ACHN (cell line): ENCODE measurements at regions not wholly inside any gene's neighbourhood (a gene's known extent, or its start where the extent isn't known, plus 50 kb on each side); places are given as distances from the start of the nearest gene placed in this dataset.

ENCODE experiments used
- DNase-seq: peaks from one replicate; pipeline ENCODE4 v3.0.0-alpha.2; 2015
- in situ Hi-C: cut with HindIII; loops from 2 replicates; pipeline ENCODE4 v1.10.0; 2017; ENCODE audit warnings: low sequenced_read_pairs, low pct_ligation_motif_present, low pct_unique_long_range_greater_than_20kb

GRCh38 chr6:169846286-169847056 is 95.0 kb downstream of the ERMARD start:
- in situ Hi-C loops = no loop called here
- no peak for DNase-seq

GRCh38 chr6:169845426-169846285 is 94.2 kb downstream of the ERMARD start:
- in situ Hi-C loops = no loop called here
- no peak for DNase-seq

GRCh38 chr6:169844946-169845345 is 93.5 kb downstream of the ERMARD start:
- no peak for DNase-seq

GRCh38 chr6:169843991-169844390 is 92.6 kb downstream of the ERMARD start:
- in situ Hi-C loops = no loop called here
- no peak for DNase-seq

More at GRCh38 chr6:169844946-169845345, 93.5 kb downstream of the ERMARD start:
- in situ Hi-C loops = no loop called here

- in situ Hi-C loops = no loop called here
- DNase-seq = no peak
Observed at GRCh38 chr6:169843110-169843509, 91.7 kb downstream of the ERMARD start.

GRCh38 chr6:169841907-169842606 is 90.6 kb downstream of the ERMARD start:
- DNase-seq = no peak
- in situ Hi-C loops = no loop called here

- no peak for DNase-seq
- in situ Hi-C loops = no loop called here
Observed at GRCh38 chr6:169841251-169841650, 89.8 kb downstream of the ERMARD start.

- in situ Hi-C loops = no loop called here
- DNase-seq = no peak
Observed at GRCh38 chr6:169839898-169840631, 88.6 kb downstream of the ERMARD start.

- no peak for DNase-seq
- in situ Hi-C loops = no loop called here
Observed at GRCh38 chr6:169839493-169839892, 88.1 kb downstream of the ERMARD start.

GRCh38 chr6:169839029-169839481 is 87.6 kb downstream of the ERMARD start:
- in situ Hi-C loops = no loop called here
- DNase-seq = no peak

- in situ Hi-C loops = no loop called here
- no peak for DNase-seq
Observed at GRCh38 chr6:169838346-169839028, 87.1 kb downstream of the ERMARD start.

GRCh38 chr6:169837529-169838250 is 86.3 kb downstream of the ERMARD start:
- no peak for DNase-seq
- in situ Hi-C loops = no loop called here

GRCh38 chr6:169833258-169833794 is 81.9 kb downstream of the ERMARD start:
- in situ Hi-C loops = no loop called here
- DNase-seq = no peak

GRCh38 chr6:169832247-169832948 is 81.0 kb downstream of the ERMARD start:
- peak; percentile 25 for DNase-seq
- in situ Hi-C loops = no loop called here

GRCh38 chr6:169831450-169832246 is 80.2 kb downstream of the ERMARD start:
- in situ Hi-C loops = no loop called here
- peak; percentile 59 for DNase-seq
